Panc1 (cell line): ENCODE measurements at regions not wholly inside any gene's neighbourhood (a gene's known extent, or its start where the extent isn't known, plus 50 kb on each side); places are given as distances from the start of the nearest gene placed in this dataset.

Experiments used
- ATAC-seq: fragments of 200-7000 bp; cut with Tn5 transposase; 2 replicates; pipeline ENCODE4 v1.9.1; 2020; ENCODE audit warnings: mild to moderate bottlenecking, moderate library complexity
- BruUV-seq: library from RNA; stranded (reverse); fragments of 400-500 nt; replicated peaks from 2 replicates; lab custom pipeline; 2021; lab: Mats Ljungman, UMichigan
- CTCF ChIA-PET: fragments of 300-600 bp; sonication (Branson Sonifier 250); formaldehyde crosslinking; loops from one replicate; lab custom pipeline; 2022; ENCODE audit warnings: antibody characterized with exemption; lab: Charles Lee
- POLR2A ChIA-PET: fragments of 300-600 bp; sonication (Branson Sonifier 250); formaldehyde crosslinking; loops from one replicate; lab custom pipeline; 2022; ENCODE audit warnings: antibody characterized with exemption; lab: Charles Lee
- DNase-seq: peaks from one replicate; pipeline ENCODE4 v3.0.0-alpha.2; 2010; ENCODE audit warnings: low read depth, low spot score
- H3K27ac ChIP-seq: 2 replicates; pipeline ENCODE4 v1.5.1; 2011; ENCODE audit warnings: mild to moderate bottlenecking, low read length, inconsistent platforms
- H3K27me3 ChIP-seq: fragments of 200-500 bp; sonication (Bioruptor generic); 2 replicates; pipeline ENCODE4 v1.6.0; 2014; ENCODE audit warnings: low read length, inconsistent platforms; ENCODE audit not compliant: control insufficient read depth, insufficient read depth
- H3K36me3 ChIP-seq: fragments of 200-500 bp; sonication (Bioruptor generic); 2 replicates; pipeline ENCODE4 v1.5.1; 2014; ENCODE audit warnings: inconsistent platforms, mild to moderate bottlenecking, low read length, moderate library complexity; ENCODE audit not compliant: control insufficient read depth, insufficient read depth
- H3K4me1 ChIP-seq: 2 replicates; pipeline ENCODE4 v1.5.1; 2011; ENCODE audit warnings: inconsistent platforms, mild to moderate bottlenecking, low read length, moderate library complexity; ENCODE audit not compliant: control insufficient read depth, insufficient read depth
- H3K4me3 ChIP-seq, 2 experiments: 2 replicates each; pipeline ENCODE4 v1.5.1; 2011 to 2012; ENCODE audit warnings: low read depth in 2 of 2, low read length in 2 of 2, mild to moderate bottlenecking in 2 of 2, inconsistent platforms in 1 of 2, moderate library complexity in 1 of 2
- H3K9me3 ChIP-seq: fragments of 200-500 bp; sonication (Bioruptor generic); 2 replicates; pipeline ENCODE4 v1.5.1; 2014; ENCODE audit warnings: low read depth, mild to moderate bottlenecking, inconsistent platforms, low read length, moderate library complexity; ENCODE audit not compliant: control insufficient read depth, insufficient read depth
- CTCF ChIP-seq: fragments of 450-650 bp; IDR thresholded peaks from 2 replicates; pipeline ENCODE4 v1.5.1; 2017; ENCODE audit warnings: mild to moderate bottlenecking
- POLR2AphosphoS5 ChIP-seq: IDR thresholded peaks from 2 replicates; pipeline ENCODE4 v1.6.1; 2012; ENCODE audit warnings: mild to moderate bottlenecking, low read depth, low read length, moderate library complexity
- REST ChIP-seq, 2 experiments: IDR thresholded peaks; 2 replicates each; pipeline ENCODE4 v1.6.1; 2011 to 2012; ENCODE audit warnings: low read depth in 2 of 2, control low read depth in 1 of 2, low read length in 1 of 2, mild to moderate bottlenecking in 1 of 2, moderate library complexity in 1 of 2; ENCODE audit not compliant: insufficient read depth in 1 of 2
- SIN3A ChIP-seq: IDR thresholded peaks from 2 replicates; pipeline ENCODE4 v1.6.1; 2012; ENCODE audit warnings: low read depth, mild to moderate bottlenecking, low read length, moderate library complexity, borderline replicate concordance; ENCODE audit not compliant: insufficient read depth
- TCF7L2 ChIP-seq: IDR thresholded peaks from 2 replicates; pipeline ENCODE4 v1.6.1; 2011; ENCODE audit warnings: mild to moderate bottlenecking, low read depth, low read length, inconsistent platforms
- in situ Hi-C: cut with HindIII; loops from 2 replicates; pipeline ENCODE4 v1.10.0; 2016; ENCODE audit warnings: low sequenced_read_pairs, low pct_unique_long_range_greater_than_20kb
- intact Hi-C: fragments of 100-400 bp; cut with micrococcal nuclease; formaldehyde crosslinking; loops from one replicate; pipeline ENCODE4 v1.10.0; 2022; ENCODE audit not compliant: unreplicated experiment

- no peak overlapping the region for H3K27ac ChIP-seq
- CTCF ChIA-PET, result no interaction called here
- no peak for ATAC-seq
- no peaks in the 10 kb centered on the region for H3K36me3 ChIP-seq
- intact Hi-C loops, result no loop called here
- in situ Hi-C loops, result no loop called here
- no peaks in the 10 kb centered on the region for H3K4me1 ChIP-seq
- no peak for DNase-seq
- H3K9me3 ChIP-seq, result no peaks in the 10 kb centered on the region
- BruUV-seq, result no TSS peak
- no peaks in the 10 kb centered on the region for H3K27me3 ChIP-seq
- POLR2A ChIA-PET, result no interaction called here
- TF ChIP-seq SIN3A, result no peak
- TF ChIP-seq CTCF, result no peak
- no peak for TF ChIP-seq TCF7L2
- TF ChIP-seq POLR2AphosphoS5, result no peak
- TF ChIP-seq REST (IDR thresholded peaks at IDR 0.05; ENCODE audit: insufficient read depth in 1 of 2, low read depth in 2 of 2, low read length in 1 of 2), result no peak
- no peak overlapping the region for H3K4me3 ChIP-seq
These were observed 427.4 kb upstream of the PPP2R3A start for GRCh38 chr3:135538123-135538522.

GRCh38 chr3:135539351-135539750 is 426.2 kb upstream of the PPP2R3A start:
- ATAC-seq (no peak), DNase-seq (no peak)
- intact Hi-C loops (no loop called here), in situ Hi-C loops (no loop called here)
- CTCF ChIA-PET, result no interaction called here
- Histone ChIP-seq H3K27me3 (no peaks in the 10 kb centered on the region), H3K9me3 (no peaks in the 10 kb centered on the region), H3K4me1 (no peaks in the 10 kb centered on the region), H3K36me3 (no peaks in the 10 kb centered on the region), H3K27ac (no peak overlapping the region), H3K4me3 (no peak overlapping the region)
- POLR2A ChIA-PET, result no interaction called here
- no TSS peak for BruUV-seq
- no peak for TF ChIP-seq REST (IDR thresholded peaks at IDR 0.05; ENCODE audit: insufficient read depth in 1 of 2, low read depth in 2 of 2, low read length in 1 of 2)
- no peak for TF ChIP-seq POLR2AphosphoS5
- TF ChIP-seq SIN3A, result no peak
- no peak for TF ChIP-seq TCF7L2
- no peak for TF ChIP-seq CTCF
